GM12875 (cell line): ENCODE measurements at regions not wholly inside any gene's neighbourhood (a gene's known extent, or its start where the extent isn't known, plus 50 kb on each side); places are given as distances from the start of the nearest gene placed in this dataset.
"Not testable (repeated sequence)": the region's sequence is repeated elsewhere in the genome, so short reads cannot be mapped to it uniquely, and the experiment has no call there.

Source experiments
- H3K4me3 ChIP-seq: one replicate; pipeline ENCODE4 v1.5.1; 2011; ENCODE audit warnings: low read depth, low read length, control low read depth
- CTCF ChIP-seq: IDR thresholded peaks from 2 replicates; pipeline ENCODE4 v1.5.1; 2011; ENCODE audit warnings: low read depth, mild to moderate bottlenecking, control low read depth, inconsistent platforms, low read length, moderate library complexity, borderline replicate concordance; ENCODE audit not compliant: insufficient read depth

DNA sequence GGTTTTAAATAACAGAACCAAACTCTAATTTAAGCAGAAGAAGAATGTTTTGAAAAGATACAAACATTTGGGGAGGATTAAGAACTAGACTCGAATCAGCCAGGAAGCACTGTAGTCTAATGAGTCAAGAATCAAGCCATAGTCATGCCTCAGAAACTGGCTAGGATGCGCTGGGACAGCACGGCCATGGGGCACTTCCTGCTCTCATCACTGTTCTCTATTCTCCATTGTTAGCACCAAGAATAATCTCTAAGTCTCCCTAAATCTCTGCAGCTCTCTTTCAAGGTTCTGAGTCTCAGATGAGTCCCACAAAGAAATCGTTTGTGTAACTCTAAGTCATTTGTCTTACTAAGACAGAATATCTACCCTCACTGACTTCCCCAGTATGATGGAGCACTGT lies 399.0 kb upstream of the KCNMB2 start:
- TF ChIP-seq CTCF = no peak
- H3K4me3 ChIP-seq = no peak overlapping the region

DNA sequence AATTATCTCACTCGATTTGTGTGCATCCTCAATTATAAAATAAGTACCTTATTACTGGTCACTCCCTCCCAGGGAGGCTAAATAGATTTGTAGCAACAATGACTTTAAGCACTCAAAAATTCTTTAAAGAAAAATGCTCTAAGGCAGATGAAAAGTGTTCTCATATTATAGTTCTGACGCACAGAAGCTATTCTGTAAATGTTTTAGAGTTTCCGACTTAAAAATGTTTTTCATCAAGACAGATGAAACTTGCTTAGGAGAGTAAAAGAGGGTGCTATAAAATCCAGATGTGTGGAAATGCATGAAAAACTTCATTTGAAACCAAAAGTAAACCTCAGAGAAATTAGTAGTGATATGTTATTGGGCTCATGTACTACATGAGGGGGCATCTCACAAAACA lies 398.4 kb upstream of the KCNMB2 start:
- no peak for TF ChIP-seq CTCF
- H3K4me3 ChIP-seq = no peak overlapping the region

DNA sequence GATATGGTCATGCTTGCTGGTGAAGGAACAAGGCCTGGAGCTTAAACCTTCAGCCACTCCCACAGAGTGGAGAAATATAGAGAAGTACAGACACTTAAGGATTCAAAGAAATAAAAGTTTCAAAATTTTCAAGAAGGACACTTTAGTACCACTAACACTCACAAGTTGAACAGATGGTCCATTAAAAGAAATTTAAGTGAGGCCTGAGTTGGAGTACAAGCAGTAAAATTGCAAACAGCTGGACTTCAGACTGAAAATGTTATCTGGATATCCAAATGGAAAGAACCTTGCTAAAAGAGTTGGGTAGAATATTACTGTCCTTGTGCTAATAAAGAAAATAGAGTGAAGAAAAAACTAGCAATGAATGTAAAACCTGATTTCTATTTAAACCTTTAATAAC lies 397.1 kb upstream of the KCNMB2 start:
- H3K4me3 ChIP-seq = no peak overlapping the region
- no peak for TF ChIP-seq CTCF

DNA sequence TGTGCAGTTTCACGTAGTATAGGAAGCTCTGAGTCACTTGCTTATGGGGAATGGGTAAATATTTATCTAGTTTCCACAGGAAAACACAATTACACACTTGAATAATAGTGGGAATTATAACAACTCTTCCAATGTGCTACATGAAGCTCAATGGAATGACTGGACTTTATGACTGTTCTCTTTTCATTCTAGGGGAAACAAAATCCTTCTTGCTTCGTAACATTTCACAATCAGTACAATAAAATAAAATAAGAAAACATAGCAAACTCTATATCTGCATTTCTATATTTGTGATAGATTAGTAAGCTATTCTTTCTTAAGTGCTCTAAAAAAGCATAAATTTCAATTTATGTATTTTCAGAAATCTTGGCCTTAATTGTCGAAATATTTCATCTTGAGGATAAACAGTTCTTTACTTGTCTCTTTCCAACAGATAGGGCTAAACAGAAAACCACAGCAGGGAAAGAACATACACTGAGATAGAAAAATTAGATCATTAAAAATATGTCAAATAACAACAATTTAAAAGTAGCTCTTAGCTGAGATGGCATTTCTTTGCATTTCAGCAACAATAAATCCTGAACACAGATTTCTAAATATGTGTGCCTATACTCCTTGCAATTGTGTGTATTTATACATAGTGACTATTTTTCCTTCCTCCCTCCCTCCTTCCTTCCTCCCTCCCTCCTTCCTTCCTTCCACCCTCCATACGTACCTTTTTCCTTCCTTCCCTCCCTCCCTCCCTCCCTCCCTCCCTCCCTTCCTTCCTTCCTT lies 395.5 kb upstream of the KCNMB2 start:
- no peak for TF ChIP-seq CTCF
- H3K4me3 ChIP-seq = no peak overlapping the region

- H3K4me3 ChIP-seq = not testable (repeated sequence)
Observed at GRCh38 chr3:178141305-178141684, 394.9 kb upstream of the KCNMB2 start.

DNA sequence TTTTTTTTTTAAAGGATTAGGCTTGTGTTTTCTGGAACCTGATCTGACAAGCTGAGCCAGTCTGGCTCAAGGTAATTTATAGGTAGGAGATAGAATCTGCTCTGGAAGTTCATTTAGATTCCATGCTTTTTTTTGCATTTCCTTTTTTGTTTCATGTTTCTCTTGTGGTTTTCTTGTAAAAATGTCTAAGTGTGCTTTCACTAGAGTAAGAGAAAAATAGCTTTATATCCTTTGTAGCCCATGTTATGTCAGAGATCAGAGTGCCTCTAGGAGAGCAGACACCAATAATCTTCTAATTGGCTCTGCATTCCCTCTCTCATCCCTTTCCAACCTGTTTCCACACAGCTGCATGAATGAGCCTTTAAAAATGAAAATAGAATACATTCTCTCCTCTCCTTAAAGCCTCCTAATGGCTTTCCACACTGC lies 389.8 kb upstream of the KCNMB2 start:
- no peak for TF ChIP-seq CTCF
- no peak overlapping the region for H3K4me3 ChIP-seq

GRCh38 chr3:178147001-178147400 lies 389.2 kb upstream of the KCNMB2 start:
- no peak for TF ChIP-seq CTCF

More at GRCh38 chr3:178147001-178147400, 389.2 kb upstream of the KCNMB2 start:
- H3K4me3 ChIP-seq = no peak overlapping the region
